Stomach (tissue), 8 donors: ENCODE measurements at regions not wholly inside any gene's neighbourhood (a gene's known extent, or its start where the extent isn't known, plus 50 kb on each side); places are given as distances from the start of the nearest gene placed in this dataset.

Experiments
- DNase-seq, 2 donors: peaks; one replicate each; pipeline versions ENCODE4 v3.0.0 to v3.0.0-alpha.2; 2013 to 2019
- H3K27ac ChIP-seq, 5 donors: fragments of 200-600 bp in 4 of 5; sonication (generic) in 4 of 5; one replicate each; pipeline ENCODE4 v1.5.1; 2013 to 2019; ENCODE audit warnings: mild to moderate bottlenecking in 1 of 5, moderate library complexity in 1 of 5
- H3K27me3 ChIP-seq, 3 donors: fragments of 200-600 bp; sonication (generic); one replicate each; pipeline ENCODE4 v1.5.1; 2017 to 2019; ENCODE audit warnings: mixed run types in 1 of 3
- H3K36me3 ChIP-seq, 4 donors: fragments of 200-600 bp; sonication (generic); 1 replicate in 3 of 4; 2 replicates in 1 of 4; pipeline ENCODE4 v1.5.1; 2016 to 2019
- H3K4me1 ChIP-seq, 4 donors: fragments of 200-600 bp; sonication (generic); one replicate each; pipeline ENCODE4 v1.5.1; 2016 to 2019
- H3K4me3 ChIP-seq, 4 donors: fragments of 200-600 bp; sonication (generic) in 3 of 4; one replicate each; pipeline ENCODE4 v1.5.1; 2016 to 2019; ENCODE audit warnings: mild to moderate bottlenecking in 1 of 4
- H3K9me3 ChIP-seq, 4 donors: fragments of 200-600 bp; sonication (generic); one replicate each; pipeline ENCODE4 v1.5.1; 2016 to 2019
- CTCF ChIP-seq, 7 experiments: fragments of 450-650 bp in 4 of 7; fragments of 200-600 bp in 3 of 7; sonication (generic) in 3 of 7; IDR thresholded peaks; one replicate each; pipeline ENCODE4 v1.5.1; 2016 to 2019; ENCODE audit warnings: antibody characterized with exemption in 7 of 7, control low read depth in 2 of 7, mild to moderate bottlenecking in 1 of 7
- EP300 ChIP-seq: sonication (generic); formaldehyde crosslinking; IDR thresholded peaks from one replicate; pipeline ENCODE4 v1.6.1; 2017; ENCODE audit warnings: antibody characterized with exemption
- POLR2A ChIP-seq, 4 donors: fragments of 450-650 bp; IDR thresholded peaks; one replicate each; pipeline ENCODE4 v1.6.1; 2016; ENCODE audit warnings: antibody characterized with exemption in 4 of 4, control low read depth in 2 of 4, mild to moderate bottlenecking in 1 of 4, moderate library complexity in 1 of 4
- POLR2AphosphoS5 ChIP-seq, 3 donors: sonication (generic); formaldehyde crosslinking; IDR thresholded peaks; one replicate each; pipeline ENCODE4 v1.6.1; 2016; ENCODE audit warnings: antibody characterized with exemption in 3 of 3
- WGBS, 5 donors: extraction: QIAGEN DNeasy Blood & Tissue Kit in 3 of 5; methylation state at CpG; one replicate each; pipeline versions ENCODE4 v1.1.5 to v1.1.7; 2013 to 2018; 5-methylcytosine and 5-hydroxymethylcytosine counted together
- intact Hi-C: fragments of 100-400 bp; cut with DNase I; formaldehyde crosslinking; loops from one replicate; pipeline ENCODE4 v1.15.1; 2023; ENCODE audit warnings: low total_unique reads
- donor health status: healthy with polysubstance abuse.
- donor health status: Bipolar disorder and iron deficiency.
- donor health status: healthy.

GRCh38 chr9:3014178-3014577, 170.3 kb upstream of the PUM3 start:
- no peak overlapping the region for H3K4me3 ChIP-seq
- no peak overlapping the region for H3K27ac ChIP-seq
- intact Hi-C loops: no loop called here
- no peak for TF ChIP-seq POLR2AphosphoS5 (IDR thresholded peaks at IDR 0.05)
- no peak for TF ChIP-seq EP300
- TF ChIP-seq POLR2A (IDR thresholded peaks at IDR 0.05): no peak
- TF ChIP-seq CTCF (IDR thresholded peaks at IDR 0.05): no peak
- WGBS, 5 donors: 28 to 51% (median 37%) methylated on average over 3 of the region's 3 CpGs
- peak in 1 of 2 donors; percentile 31 for DNase-seq
- no peaks in the 10 kb centered on the region for H3K4me1 ChIP-seq
- H3K36me3 ChIP-seq: no peaks in the 10 kb centered on the region
- peaks cover 0 to 4% (median 0%) of the 10 kb centered on the region in 4 donors for H3K9me3 ChIP-seq
- H3K27me3 ChIP-seq: no peaks in the 10 kb centered on the region

- no peaks in the 10 kb centered on the region for H3K4me1 ChIP-seq
- no peak overlapping the region for H3K4me3 ChIP-seq
- H3K9me3 ChIP-seq: peaks cover 0 to 4% (median 0%) of the 10 kb centered on the region in 4 donors
- no peak overlapping the region for H3K27ac ChIP-seq
- H3K27me3 ChIP-seq: no peaks in the 10 kb centered on the region
- no peak for DNase-seq
- intact Hi-C loops: no loop called here
- 74 to 88% (median 78%) methylated on average over 5 of the region's 5 CpGs for WGBS, 5 donors
- TF ChIP-seq POLR2AphosphoS5 (IDR thresholded peaks at IDR 0.05) (no peak), CTCF (IDR thresholded peaks at IDR 0.05) (no peak), EP300 (no peak), POLR2A (IDR thresholded peaks at IDR 0.05) (no peak)
- no peaks in the 10 kb centered on the region for H3K36me3 ChIP-seq
These were observed 168.9 kb upstream of the PUM3 start for GRCh38 chr9:3012842-3013241.

DNA sequence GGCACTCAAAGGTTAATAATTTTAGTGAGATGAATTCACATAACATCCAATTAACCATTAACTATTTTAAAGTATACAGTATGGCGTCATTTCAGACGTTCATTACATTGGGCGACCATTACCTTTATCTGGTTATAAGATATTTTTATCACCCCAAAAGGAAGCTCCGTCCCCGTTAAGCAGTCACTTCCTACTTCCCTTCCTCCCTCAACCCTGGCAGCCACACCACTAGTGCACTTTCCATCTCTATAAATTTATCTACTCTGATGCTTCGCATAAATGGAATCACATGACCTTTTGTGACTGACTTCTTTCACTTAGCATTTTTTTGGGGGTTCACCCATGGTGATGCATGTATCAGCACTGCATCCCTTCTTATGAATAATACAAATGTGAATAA, 168.3 kb upstream of the PUM3 start:
- no peak for TF ChIP-seq EP300
- TF ChIP-seq POLR2A (IDR thresholded peaks at IDR 0.05): no peak
- no peak for TF ChIP-seq CTCF (IDR thresholded peaks at IDR 0.05)
- no peak for TF ChIP-seq POLR2AphosphoS5 (IDR thresholded peaks at IDR 0.05)
- Histone ChIP-seq H3K27ac (no peak overlapping the region), H3K9me3 (peaks cover 0 to 4% (median 0%) of the 10 kb centered on the region in 4 donors), H3K27me3 (no peaks in the 10 kb centered on the region), H3K4me3 (no peak overlapping the region), H3K4me1 (peaks cover 0 to 3% (median 1%) of the 10 kb centered on the region in 4 donors), H3K36me3 (no peaks in the 10 kb centered on the region)
- DNase-seq: no peak
- 45 to 74% (median 66%) methylated on average over 6 of the region's 6 CpGs for WGBS, 5 donors
- intact Hi-C loops: no loop called here

- no peaks in the 10 kb centered on the region for H3K36me3 ChIP-seq
- H3K9me3 ChIP-seq: peaks cover 0 to 4% (median 0%) of the 10 kb centered on the region in 4 donors
- DNase-seq: no peak
- H3K4me3 ChIP-seq: no peak overlapping the region
- intact Hi-C loops: no loop called here
- H3K27ac ChIP-seq: no peak overlapping the region
- H3K4me1 ChIP-seq: peaks cover 0 to 13% (median 1%) of the 10 kb centered on the region in 4 donors
- WGBS, 5 donors: 88 to 96% (median 92%) methylated on average over 4 of the region's 4 CpGs
- no peaks in the 10 kb centered on the region for H3K27me3 ChIP-seq
- no peak for TF ChIP-seq CTCF (IDR thresholded peaks at IDR 0.05)
- no peak for TF ChIP-seq POLR2AphosphoS5 (IDR thresholded peaks at IDR 0.05)
- TF ChIP-seq POLR2A (IDR thresholded peaks at IDR 0.05): no peak
- TF ChIP-seq EP300: no peak
These were observed 164.2 kb upstream of the PUM3 start for GRCh38 chr9:3008091-3008490.
